MCF 10A (cell line): ENCODE measurements at regions not wholly inside any gene's neighbourhood (a gene's known extent, or its start where the extent isn't known, plus 50 kb on each side); places are given as distances from the start of the nearest gene placed in this dataset.

Experiments used
- BruUV-seq: library from RNA; stranded (reverse); fragments of 400-500 nt; replicated peaks from 2 replicates; lab custom pipeline; 2021; lab: Mats Ljungman, UMichigan
- CTCF ChIA-PET: fragments of 300-600 bp; sonication (Branson Sonifier 250); formaldehyde crosslinking; extraction: SDS; loops from one replicate; lab custom pipeline; 2021; ENCODE audit warnings: antibody characterized with exemption, inconsistent platforms; lab: Yijun Ruan, JAX
- POLR2A ChIA-PET: fragments of 300-600, 350-650 bp; sonication (Branson Sonifier 250); formaldehyde crosslinking; extraction: SDS; loops from one replicate; lab custom pipeline; 2020; ENCODE audit warnings: antibody characterized with exemption, inconsistent platforms; lab: Yijun Ruan, JAX
- DNase-seq: peaks from one replicate; pipeline ENCODE4 v3.0.0-alpha.2; 2018; ENCODE audit not compliant: unreplicated experiment
- H3K27ac Mint-ChIP-seq: one replicate; pipeline ENCODE4 v1.8.0; 2022; ENCODE audit warnings: mild to moderate bottlenecking, low read depth, mixed read lengths; ENCODE audit not compliant: unreplicated experiment
- H3K27me3 Mint-ChIP-seq: one replicate; pipeline ENCODE4 v1.8.0; 2022; ENCODE audit warnings: mixed read lengths; ENCODE audit not compliant: insufficient read depth, unreplicated experiment
- H3K36me3 Mint-ChIP-seq: one replicate; pipeline ENCODE4 v1.8.0; 2022; ENCODE audit warnings: mild to moderate bottlenecking, moderate library complexity, mixed read lengths; ENCODE audit not compliant: insufficient read depth, unreplicated experiment
- H3K4me1 Mint-ChIP-seq: one replicate; pipeline ENCODE4 v1.8.0; 2022; ENCODE audit warnings: mixed read lengths; ENCODE audit not compliant: insufficient read depth, unreplicated experiment
- H3K4me3 Mint-ChIP-seq: one replicate; pipeline ENCODE4 v1.8.0; 2022; ENCODE audit warnings: mild to moderate bottlenecking, moderate library complexity, mixed read lengths; ENCODE audit not compliant: unreplicated experiment
- H3K9me3 Mint-ChIP-seq: one replicate; pipeline ENCODE4 v1.8.0; 2022; ENCODE audit warnings: mixed read lengths; ENCODE audit not compliant: unreplicated experiment
- intact Hi-C: fragments of 100-400 bp; cut with micrococcal nuclease; formaldehyde crosslinking; loops from 2 replicates; pipeline ENCODE4 v1.14.1; 2022
- TF ChIP-seq, protein P1 (sequence below): fragments of 200-600 bp; IDR thresholded peaks from one replicate; pipeline ENCODE4 v1.8.0; 2022; ENCODE audit warnings: antibody characterized with exemption, mild to moderate bottlenecking; ENCODE audit not compliant: unreplicated experiment

DNA sequence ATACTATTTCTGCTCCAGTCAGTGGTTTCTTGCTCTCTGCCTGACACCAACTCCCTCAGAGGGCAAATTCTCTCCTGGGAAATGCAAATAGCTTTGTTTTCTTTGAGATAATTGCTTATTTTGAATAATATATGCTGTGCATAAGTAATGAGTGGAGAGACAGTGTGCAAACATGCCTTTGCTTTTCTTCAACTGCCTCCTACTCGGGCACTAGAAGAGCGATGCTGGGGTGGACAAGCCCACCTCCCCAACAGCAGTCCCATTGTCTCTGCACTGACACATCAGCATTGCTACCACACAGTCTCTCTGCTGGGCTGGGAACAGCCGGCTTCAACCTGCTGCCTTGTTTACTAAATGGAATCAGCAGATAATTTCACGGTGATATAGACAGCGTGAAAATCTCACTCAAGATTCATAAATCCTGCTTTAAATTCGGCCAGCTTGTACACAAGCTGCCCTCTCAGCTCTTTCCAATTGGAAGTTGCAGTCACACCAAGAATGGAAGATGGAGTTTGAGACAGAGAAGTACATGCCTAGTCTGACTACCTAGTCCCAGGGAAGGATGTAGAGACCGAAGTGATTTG lies 694.5 kb downstream of the TDRD15 start:
- DNase-seq, result no peak
- ChIA-PET POLR2A (no interaction called here), CTCF (no interaction called here)
- H3K4me1 Mint-ChIP-seq, result no peaks in the 10 kb centered on the region
- intact Hi-C loops, result no loop called here
- H3K27ac Mint-ChIP-seq, result no peak overlapping the region
- H3K27me3 Mint-ChIP-seq, result no peaks in the 10 kb centered on the region
- no peak overlapping the region for H3K4me3 Mint-ChIP-seq
- TF ChIP-seq, protein P1, sequence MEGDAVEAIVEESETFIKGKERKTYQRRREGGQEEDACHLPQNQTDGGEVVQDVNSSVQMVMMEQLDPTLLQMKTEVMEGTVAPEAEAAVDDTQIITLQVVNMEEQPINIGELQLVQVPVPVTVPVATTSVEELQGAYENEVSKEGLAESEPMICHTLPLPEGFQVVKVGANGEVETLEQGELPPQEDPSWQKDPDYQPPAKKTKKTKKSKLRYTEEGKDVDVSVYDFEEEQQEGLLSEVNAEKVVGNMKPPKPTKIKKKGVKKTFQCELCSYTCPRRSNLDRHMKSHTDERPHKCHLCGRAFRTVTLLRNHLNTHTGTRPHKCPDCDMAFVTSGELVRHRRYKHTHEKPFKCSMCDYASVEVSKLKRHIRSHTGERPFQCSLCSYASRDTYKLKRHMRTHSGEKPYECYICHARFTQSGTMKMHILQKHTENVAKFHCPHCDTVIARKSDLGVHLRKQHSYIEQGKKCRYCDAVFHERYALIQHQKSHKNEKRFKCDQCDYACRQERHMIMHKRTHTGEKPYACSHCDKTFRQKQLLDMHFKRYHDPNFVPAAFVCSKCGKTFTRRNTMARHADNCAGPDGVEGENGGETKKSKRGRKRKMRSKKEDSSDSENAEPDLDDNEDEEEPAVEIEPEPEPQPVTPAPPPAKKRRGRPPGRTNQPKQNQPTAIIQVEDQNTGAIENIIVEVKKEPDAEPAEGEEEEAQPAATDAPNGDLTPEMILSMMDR, result no peak
- H3K9me3 Mint-ChIP-seq, result no peaks in the 10 kb centered on the region
- no TSS peak for BruUV-seq
- no peaks in the 10 kb centered on the region for H3K36me3 Mint-ChIP-seq

DNA sequence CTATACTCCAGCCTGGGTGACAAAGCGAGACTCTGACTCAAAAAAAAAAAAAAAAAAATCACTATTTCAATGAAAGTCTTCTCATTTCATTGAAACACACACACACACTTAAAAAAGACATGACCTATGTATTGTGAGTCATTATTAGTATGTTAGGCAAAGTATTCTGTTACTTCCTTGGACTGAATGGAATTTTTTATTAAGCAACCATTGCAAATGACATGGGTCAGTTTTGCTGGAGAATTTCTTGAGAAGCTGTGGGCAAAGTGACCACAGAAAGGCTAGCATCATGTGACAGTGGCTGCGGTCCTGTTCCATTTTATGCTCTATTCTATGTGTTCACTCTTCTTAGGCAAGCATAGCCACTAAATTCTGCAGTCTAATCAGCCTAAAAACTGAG lies 695.7 kb downstream of the TDRD15 start:
- no peaks in the 10 kb centered on the region for H3K27me3 Mint-ChIP-seq
- intact Hi-C loops, result no loop called here
- H3K4me3 Mint-ChIP-seq, result no peak overlapping the region
- H3K27ac Mint-ChIP-seq, result no peak overlapping the region
- no peaks in the 10 kb centered on the region for H3K9me3 Mint-ChIP-seq
- no TSS peak for BruUV-seq
- CTCF ChIA-PET, result interaction anchor here (0.7 kb wide), 1 partner anchor 98 kb away, joined by 5 read pairs; no protein-coding TSS in a partner anchor
- H3K4me1 Mint-ChIP-seq, result no peaks in the 10 kb centered on the region
- DNase-seq, result peak; percentile 9
- POLR2A ChIA-PET, result no interaction called here
- H3K36me3 Mint-ChIP-seq, result no peaks in the 10 kb centered on the region
- TF ChIP-seq, protein P1, result no peak

DNA sequence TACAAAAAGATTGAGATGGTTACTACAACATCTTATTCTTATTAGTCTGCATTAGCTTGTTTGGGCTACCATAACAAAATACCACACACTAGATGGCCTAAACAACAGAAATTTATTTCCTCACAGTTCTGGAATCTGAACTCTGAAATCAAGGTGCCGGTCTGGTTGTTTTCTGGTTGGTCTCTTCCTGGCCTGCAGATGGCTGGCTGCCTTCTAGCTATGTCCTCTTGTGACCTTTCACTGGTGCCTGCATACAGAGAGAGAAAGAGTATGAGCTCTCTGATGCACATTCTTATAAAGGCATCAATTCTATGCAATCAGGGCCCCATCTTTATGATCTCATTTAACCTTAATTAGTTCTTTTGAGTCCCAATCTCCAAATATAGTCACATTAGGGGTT lies 696.5 kb downstream of the TDRD15 start:
- intact Hi-C loops, result no loop called here
- Mint-ChIP-seq H3K4me3 (no peak overlapping the region), H3K27ac (no peak overlapping the region), H3K4me1 (no peaks in the 10 kb centered on the region), H3K36me3 (no peaks in the 10 kb centered on the region), H3K27me3 (no peaks in the 10 kb centered on the region), H3K9me3 (no peaks in the 10 kb centered on the region)
- DNase-seq, result no peak
- TF ChIP-seq, protein P1, result no peak
- BruUV-seq, result no TSS peak
- ChIA-PET CTCF (no interaction called here), POLR2A (no interaction called here)

DNA sequence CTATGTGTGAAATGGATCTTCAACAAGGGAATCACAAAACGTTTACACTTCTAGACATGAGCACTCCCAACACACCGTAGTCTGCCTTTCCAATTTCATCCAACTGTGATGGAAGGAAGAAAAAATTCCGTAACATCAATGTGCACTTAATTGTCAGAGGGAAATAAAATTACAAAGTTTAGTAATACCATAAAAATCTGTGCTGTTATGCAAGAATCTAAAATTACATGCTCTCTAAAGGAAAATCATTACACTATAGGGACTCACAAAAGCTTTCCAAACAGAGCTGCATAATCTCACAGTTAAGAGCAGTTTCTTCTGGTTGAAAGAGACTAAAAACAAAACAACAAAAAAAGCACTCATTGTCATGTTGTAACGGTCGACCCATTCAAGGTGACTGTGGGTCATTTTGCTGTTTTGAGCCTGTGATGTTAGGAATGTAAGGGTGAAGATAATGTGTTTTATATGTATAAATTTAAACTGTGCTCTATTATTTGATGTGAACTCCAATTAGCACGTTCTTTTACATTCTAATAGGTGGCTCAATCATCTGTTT lies 698.0 kb downstream of the TDRD15 start:
- H3K4me3 Mint-ChIP-seq, result no peak overlapping the region
- ChIA-PET POLR2A (no interaction called here), CTCF (interaction anchor here (1.2 kb wide), 1 partner anchor 10 kb away, joined by 3 read pairs; no protein-coding TSS in a partner anchor)
- intact Hi-C loops, result no loop called here
- TF ChIP-seq, protein P1, result no peak
- no peaks in the 10 kb centered on the region for H3K36me3 Mint-ChIP-seq
- H3K27me3 Mint-ChIP-seq, result no peaks in the 10 kb centered on the region
- H3K9me3 Mint-ChIP-seq, result no peaks in the 10 kb centered on the region
- BruUV-seq, result no TSS peak
- no peak overlapping the region for H3K27ac Mint-ChIP-seq
- DNase-seq, result peak; percentile 2
- H3K4me1 Mint-ChIP-seq, result no peaks in the 10 kb centered on the region
